ENCODE measurements at regions not wholly inside any gene's neighbourhood (a gene's known extent, or its start where the extent isn't known, plus 50 kb on each side); places are given as distances from the start of the nearest gene placed in this dataset.

DNA sequence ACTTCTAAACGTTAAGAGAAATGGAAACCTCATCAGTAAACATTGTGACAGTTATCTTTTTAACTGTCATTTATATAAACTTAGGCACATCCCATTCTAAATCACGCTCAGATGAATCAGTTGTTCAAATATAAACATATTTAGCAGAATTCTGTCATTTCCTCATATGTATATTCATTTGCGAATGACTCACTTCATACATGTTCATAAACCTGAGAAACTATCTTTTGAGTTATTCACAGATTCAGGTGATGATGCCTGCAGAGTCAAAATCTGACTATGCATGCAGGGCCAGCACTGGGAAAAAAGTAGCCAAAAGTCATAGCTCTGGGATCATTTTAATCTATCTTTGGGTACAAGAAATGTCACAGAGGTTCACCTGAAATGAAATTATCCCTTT is 153.8 kb upstream of the PKN2 start:
- TF ChIP-seq CTCF (IDR thresholded peaks at IDR 0.05 in 8 of 11, conservative IDR thresholded peaks at IDR 0.05 in 3 of 11) (no peak), POLR2A (IDR thresholded peaks at IDR 0.05) (no peak), POLR2AphosphoS5 (IDR thresholded peaks at IDR 0.05) (no peak)
